Activated T-cell treated with anti-CD3 and anti-CD28 coated beads, Interleukin-2, amount 50 U/mL, for 24 hours (primary cell): ENCODE measurements at regions not wholly inside any gene's neighbourhood (a gene's known extent, or its start where the extent isn't known, plus 50 kb on each side); places are given as distances from the start of the nearest gene placed in this dataset.

ENCODE experiments used
- DNase-seq: peaks from one replicate; pipeline ENCODE4 v3.0.0-alpha.2; 2020
- H3K27ac Mint-ChIP-seq: 2 replicates; pipeline ENCODE4 v1.8.0; 2020; ENCODE audit warnings: mild to moderate bottlenecking, mixed read lengths
- H3K27me3 Mint-ChIP-seq: 2 replicates; pipeline ENCODE4 v1.8.0; 2020; ENCODE audit warnings: mixed read lengths
- H3K36me3 Mint-ChIP-seq: 2 replicates; pipeline ENCODE4 v1.8.0; 2020; ENCODE audit warnings: low read depth, mixed read lengths
- H3K4me1 Mint-ChIP-seq: 2 replicates; pipeline ENCODE4 v1.8.0; 2020; ENCODE audit warnings: low read depth, mixed read lengths
- H3K4me3 Mint-ChIP-seq: 2 replicates; pipeline ENCODE4 v1.8.0; 2020; ENCODE audit warnings: mild to moderate bottlenecking, moderate library complexity, mixed read lengths
- H3K9me3 Mint-ChIP-seq: 2 replicates; pipeline ENCODE4 v1.8.0; 2020; ENCODE audit warnings: mixed read lengths

DNA sequence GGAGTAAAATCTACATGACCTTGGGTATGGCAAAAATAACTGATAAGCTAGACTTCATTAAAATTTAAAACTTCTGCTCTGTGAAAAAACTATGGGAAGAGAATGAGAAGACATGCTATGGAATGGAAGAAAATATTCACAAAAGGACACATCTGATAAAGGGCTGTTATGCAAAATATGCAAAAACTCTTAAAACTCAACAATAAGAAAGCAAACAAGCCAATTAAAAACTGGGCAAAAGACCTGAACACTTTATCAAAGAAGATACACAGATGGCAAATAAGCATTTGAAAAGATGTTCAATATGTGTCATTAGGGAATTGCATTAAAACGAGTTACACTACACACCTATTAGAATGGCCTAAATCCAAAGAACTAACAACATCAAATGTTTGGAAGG, 439.5 kb downstream of the EFNA5 start:
- Mint-ChIP-seq H3K27me3 (no peaks in the 10 kb centered on the region), H3K4me3 (no peak overlapping the region), H3K4me1 (no peaks in the 10 kb centered on the region), H3K27ac (no peak overlapping the region), H3K36me3 (no peaks in the 10 kb centered on the region), H3K9me3 (no peaks in the 10 kb centered on the region)
- DNase-seq: no peak

DNA sequence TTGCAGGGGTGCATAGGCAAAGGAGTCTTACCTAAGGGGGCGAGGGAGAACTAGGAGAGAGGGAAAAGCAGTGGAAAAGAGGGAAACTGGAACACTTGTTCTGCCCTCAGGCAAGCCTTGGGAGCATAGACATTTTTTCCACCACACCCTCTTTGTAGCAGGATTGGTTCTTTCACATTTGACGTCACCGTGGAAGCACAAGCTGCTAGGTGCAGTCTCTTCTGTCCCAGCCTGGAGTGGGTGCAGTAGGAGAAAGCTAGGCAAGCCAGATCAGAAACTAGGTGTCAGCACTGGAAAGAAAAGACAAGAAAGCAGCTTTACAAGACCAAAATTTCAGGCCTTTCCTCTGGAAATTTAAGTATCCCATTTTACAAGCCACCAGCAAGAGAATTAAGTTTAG, 440.4 kb downstream of the EFNA5 start:
- Mint-ChIP-seq H3K9me3 (no peaks in the 10 kb centered on the region), H3K4me3 (no peak overlapping the region), H3K27me3 (no peaks in the 10 kb centered on the region), H3K36me3 (no peaks in the 10 kb centered on the region), H3K4me1 (no peaks in the 10 kb centered on the region), H3K27ac (no peak overlapping the region)
- DNase-seq: no peak

DNA sequence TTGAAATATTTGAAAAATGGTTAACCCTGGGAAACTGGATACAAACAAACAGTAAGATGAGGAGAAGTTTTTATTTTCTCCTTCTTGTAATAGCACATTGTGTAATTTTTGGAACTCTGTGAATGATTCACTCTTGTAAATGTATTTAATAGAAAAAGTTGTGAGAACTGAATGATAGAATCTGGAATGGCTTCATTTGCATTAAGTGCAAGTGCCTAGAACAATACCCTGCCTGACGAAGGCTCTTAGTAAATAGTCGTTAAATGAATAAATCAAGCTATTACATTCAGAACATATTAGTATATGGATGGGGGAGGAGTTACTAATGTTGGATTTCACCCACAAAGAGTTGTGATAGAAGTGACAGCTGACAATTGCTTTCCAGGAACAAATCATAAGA, 442.5 kb downstream of the EFNA5 start:
- H3K27ac Mint-ChIP-seq: no peak overlapping the region
- peaks cover 3% of the 10 kb centered on the region for H3K9me3 Mint-ChIP-seq
- no peaks in the 10 kb centered on the region for H3K4me1 Mint-ChIP-seq
- no peak overlapping the region for H3K4me3 Mint-ChIP-seq
- H3K36me3 Mint-ChIP-seq: no peaks in the 10 kb centered on the region
- no peak for DNase-seq
- H3K27me3 Mint-ChIP-seq: no peaks in the 10 kb centered on the region

DNA sequence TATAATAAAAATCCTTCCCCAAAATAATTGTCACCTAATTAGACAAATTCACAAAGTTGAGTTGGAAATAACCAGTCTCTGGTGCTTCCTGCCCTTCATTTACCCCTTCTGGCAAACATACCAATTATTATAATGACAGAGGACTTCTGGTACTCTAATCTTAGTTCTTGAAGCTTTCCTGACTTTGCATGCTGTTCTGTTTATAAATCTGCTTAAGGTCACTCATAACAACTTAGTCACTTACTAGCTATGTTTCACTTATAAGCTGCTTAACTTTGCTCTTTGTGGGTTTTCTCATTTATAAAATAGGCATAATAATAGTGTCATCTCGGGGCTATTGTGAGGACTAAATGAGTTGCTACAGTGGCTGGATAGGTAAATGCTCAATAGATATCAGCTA, 446.5 kb downstream of the EFNA5 start:
- Mint-ChIP-seq H3K27ac (no peak overlapping the region), H3K4me1 (no peaks in the 10 kb centered on the region), H3K27me3 (no peaks in the 10 kb centered on the region), H3K4me3 (no peak overlapping the region), H3K9me3 (peaks cover 3% of the 10 kb centered on the region), H3K36me3 (no peaks in the 10 kb centered on the region)
- no peak for DNase-seq

DNA sequence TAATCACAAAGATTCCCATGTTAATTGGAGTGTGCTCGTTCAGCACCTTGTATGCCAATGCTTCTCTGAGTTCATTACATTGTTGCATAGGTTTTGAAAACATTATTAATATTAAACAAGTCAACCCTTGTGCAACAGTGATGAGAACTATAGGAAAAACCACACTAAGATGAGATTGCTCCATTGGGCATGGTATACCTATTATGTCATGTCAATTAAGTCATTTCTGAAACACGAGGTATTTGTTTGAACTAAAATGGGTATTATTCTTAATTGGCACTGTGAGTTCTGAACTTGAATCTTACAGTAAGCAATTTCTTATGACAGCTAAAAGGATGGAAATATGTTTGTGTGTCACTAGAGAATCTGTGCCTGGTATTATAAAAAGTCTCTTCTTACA, 447.7 kb downstream of the EFNA5 start:
- Mint-ChIP-seq H3K4me3 (no peak overlapping the region), H3K27me3 (no peaks in the 10 kb centered on the region), H3K9me3 (peaks cover 3% of the 10 kb centered on the region), H3K36me3 (no peaks in the 10 kb centered on the region), H3K27ac (no peak overlapping the region), H3K4me1 (no peaks in the 10 kb centered on the region)
- DNase-seq: no peak

DNA sequence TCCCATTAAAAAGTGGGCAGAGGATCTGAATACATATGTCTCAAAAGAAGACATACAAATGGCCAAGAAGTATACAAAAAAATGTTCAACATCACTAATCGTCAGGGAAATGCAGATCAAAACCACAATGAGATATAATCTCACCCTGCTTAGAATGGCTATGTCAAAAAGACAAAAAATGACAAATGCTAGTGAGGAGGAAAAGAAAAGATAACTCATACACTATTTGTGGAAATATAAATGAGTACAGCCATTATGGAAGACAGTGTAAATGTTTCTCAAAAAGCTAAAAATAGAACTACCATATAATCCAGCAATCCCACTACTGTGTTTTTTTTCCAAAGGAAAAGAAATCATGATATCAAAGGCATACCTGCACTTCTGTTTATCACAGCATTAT, 450.7 kb downstream of the EFNA5 start:
- Mint-ChIP-seq H3K4me3 (no peak overlapping the region), H3K27me3 (no peaks in the 10 kb centered on the region), H3K27ac (no peak overlapping the region), H3K4me1 (no peaks in the 10 kb centered on the region), H3K36me3 (no peaks in the 10 kb centered on the region), H3K9me3 (peaks cover 3% of the 10 kb centered on the region)
- no peak for DNase-seq

DNA sequence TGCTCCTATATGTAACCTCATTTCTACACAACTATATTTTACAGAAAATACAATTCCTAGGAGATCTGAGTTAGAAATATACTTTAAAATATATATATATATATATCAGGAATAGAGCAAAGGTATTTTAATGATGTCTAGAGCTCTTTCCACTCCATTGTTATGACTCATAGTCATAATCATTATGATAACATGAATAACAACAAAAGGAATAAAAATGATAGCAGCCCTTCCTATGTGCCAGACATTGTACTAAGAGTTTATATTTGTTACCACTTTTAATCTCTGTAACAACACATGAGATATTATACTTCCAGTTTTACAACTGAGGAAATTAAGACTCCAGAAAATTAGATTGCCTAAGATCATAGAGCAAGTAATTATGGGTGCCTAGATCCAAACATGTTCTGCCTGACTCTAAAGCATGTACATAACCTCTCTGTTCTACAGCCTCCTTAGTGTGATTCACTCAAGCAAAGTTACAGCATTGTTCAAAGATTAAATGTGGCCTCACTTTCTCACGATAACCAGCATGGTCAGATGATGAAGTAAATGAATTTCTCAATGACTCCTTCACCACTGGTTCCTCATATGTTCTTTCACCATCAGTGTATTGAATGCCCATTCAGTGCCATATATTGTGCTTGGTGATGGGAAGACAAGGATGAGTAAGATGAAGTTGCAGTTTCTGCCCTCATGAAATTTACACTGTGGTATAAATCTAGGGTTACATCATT, 452.1 kb downstream of the EFNA5 start:
- Mint-ChIP-seq H3K4me3 (no peak overlapping the region), H3K27me3 (no peaks in the 10 kb centered on the region), H3K27ac (no peak overlapping the region), H3K9me3 (no peaks in the 10 kb centered on the region), H3K4me1 (no peaks in the 10 kb centered on the region), H3K36me3 (no peaks in the 10 kb centered on the region)
- DNase-seq: no peak

DNA sequence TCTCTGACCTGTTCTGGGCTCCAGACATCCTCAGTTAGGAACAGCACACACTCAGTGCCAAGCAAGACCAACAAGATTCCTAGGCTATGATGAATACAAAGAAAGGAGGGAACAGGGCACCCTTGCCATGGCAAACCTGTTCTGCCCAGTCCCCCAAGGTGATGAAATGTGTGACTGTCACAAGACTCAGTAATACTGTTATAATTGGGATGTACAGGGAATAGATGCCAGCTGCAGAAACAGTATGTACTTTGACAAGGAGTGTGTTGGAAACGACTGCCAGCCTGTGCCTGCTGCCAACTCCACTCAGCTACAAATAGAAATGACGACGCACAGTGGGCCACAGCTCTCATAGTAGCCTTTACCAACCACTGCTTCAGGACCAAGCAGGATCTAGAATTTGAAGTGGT, 453.0 kb downstream of the EFNA5 start:
- Mint-ChIP-seq H3K27me3 (no peaks in the 10 kb centered on the region), H3K36me3 (no peaks in the 10 kb centered on the region), H3K4me3 (no peak overlapping the region), H3K27ac (no peak overlapping the region), H3K9me3 (no peaks in the 10 kb centered on the region), H3K4me1 (no peaks in the 10 kb centered on the region)
- no peak for DNase-seq

DNA sequence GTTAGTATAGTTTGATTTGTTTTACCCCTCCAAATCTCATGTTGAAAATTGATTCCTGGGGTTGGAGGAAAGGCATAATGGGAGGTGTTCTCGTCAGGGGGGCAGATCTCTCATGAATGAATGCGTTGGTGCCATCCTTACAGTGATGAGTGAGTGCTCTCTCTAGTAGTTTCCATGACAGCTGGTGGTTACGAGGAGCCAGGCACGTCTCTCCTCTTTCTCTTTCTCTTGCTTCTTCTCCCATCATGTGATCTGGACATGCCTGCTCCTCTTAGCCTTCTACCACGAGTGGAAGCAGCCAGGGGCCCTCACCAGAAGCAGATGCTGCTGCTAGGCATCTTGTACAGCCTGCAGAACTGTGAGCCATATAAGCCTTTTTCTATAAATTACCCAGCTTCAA, 454.1 kb downstream of the EFNA5 start:
- no peaks in the 10 kb centered on the region for H3K4me1 Mint-ChIP-seq
- no peak overlapping the region for H3K27ac Mint-ChIP-seq
- no peaks in the 10 kb centered on the region for H3K27me3 Mint-ChIP-seq
- H3K4me3 Mint-ChIP-seq: no peak overlapping the region
- no peaks in the 10 kb centered on the region for H3K36me3 Mint-ChIP-seq
- no peak for DNase-seq
- H3K9me3 Mint-ChIP-seq: no peaks in the 10 kb centered on the region

DNA sequence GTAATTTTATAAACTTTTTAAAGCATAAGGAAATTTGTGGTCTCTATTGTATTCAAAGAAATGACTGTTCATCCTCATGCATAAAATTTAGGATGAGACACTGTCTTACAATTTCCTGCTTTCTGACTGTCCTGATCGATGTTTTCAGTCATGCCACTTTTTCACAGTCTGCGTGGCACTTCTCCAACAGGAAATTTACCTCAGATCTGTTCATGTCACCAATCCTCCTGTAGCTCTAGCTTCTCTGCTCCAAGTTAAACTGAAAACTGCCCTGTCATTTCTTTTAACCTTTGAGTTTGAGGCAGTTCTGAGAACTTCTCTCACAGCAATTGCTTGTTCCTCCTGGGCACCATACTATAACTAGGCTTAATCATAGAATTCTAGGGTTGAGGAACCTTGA, 455.1 kb downstream of the EFNA5 start:
- DNase-seq: no peak

DNA sequence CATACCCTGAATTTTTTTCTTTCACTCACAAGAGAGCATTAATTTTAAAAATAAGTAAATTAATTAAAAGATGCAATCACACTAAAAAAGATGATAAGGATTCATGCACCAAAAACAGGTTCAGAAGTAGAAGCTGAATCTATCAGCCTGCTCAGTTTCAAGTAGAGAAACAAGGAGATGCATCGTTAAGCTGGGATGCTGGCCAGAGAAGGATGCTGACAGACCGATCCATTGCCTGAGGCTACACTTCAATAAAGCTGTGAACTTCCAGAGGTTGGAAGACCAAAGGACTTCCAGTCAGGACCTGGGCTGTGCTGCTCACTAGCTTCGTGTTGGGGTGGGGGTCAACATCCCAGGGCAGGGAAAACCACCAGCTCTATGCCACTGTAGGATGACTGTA, 457.7 kb downstream of the EFNA5 start:
- Mint-ChIP-seq H3K36me3 (no peaks in the 10 kb centered on the region), H3K27ac (no peak overlapping the region), H3K4me3 (no peak overlapping the region), H3K9me3 (no peaks in the 10 kb centered on the region), H3K4me1 (no peaks in the 10 kb centered on the region), H3K27me3 (no peaks in the 10 kb centered on the region)
- DNase-seq: no peak

More for the DNA sequence above, 455.1 kb downstream of the EFNA5 start:
- no peaks in the 10 kb centered on the region for H3K4me1 Mint-ChIP-seq
- H3K27me3 Mint-ChIP-seq: no peaks in the 10 kb centered on the region
- no peaks in the 10 kb centered on the region for H3K9me3 Mint-ChIP-seq
- no peak overlapping the region for H3K4me3 Mint-ChIP-seq
- H3K27ac Mint-ChIP-seq: no peak overlapping the region
- no peaks in the 10 kb centered on the region for H3K36me3 Mint-ChIP-seq

DNA sequence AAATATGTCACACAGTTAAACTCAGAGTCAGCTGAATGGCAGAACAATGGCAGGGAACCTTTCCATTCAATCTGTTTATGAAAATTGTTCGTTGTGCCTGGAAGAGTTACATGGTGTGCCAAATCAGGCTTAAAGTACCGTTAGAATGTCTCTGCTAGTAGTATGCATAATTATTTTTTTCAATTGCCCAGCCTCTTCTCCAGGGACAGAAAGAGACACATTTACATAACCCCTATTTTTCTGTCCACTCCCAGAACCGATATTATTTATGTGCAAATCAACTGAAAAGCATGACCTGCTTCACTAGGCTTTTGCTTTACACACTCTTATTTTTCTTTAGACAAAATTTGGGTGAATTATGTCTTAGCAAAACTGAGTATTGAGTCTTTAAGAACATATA, 459.1 kb downstream of the EFNA5 start:
- Mint-ChIP-seq H3K4me3 (no peak overlapping the region), H3K27ac (no peak overlapping the region), H3K4me1 (no peaks in the 10 kb centered on the region), H3K9me3 (no peaks in the 10 kb centered on the region), H3K27me3 (no peaks in the 10 kb centered on the region), H3K36me3 (no peaks in the 10 kb centered on the region)
- DNase-seq: no peak

DNA sequence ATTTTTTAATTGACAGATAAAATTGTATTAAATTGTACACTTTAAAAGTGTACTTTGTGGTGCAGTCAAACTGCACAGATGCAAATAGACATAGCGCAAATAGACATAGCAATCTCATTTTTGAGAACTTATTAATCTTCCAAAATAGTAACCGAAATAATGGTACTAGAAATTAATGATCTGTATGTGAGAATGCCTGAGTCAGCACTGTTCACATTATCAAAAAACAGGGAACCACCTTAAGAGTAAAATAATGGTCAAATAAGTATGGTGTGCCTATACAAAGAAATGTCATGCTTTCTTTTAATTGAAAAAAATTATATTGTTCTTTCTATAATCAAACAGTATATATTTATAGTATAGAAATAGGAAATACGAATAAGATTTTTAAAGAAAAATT, 461.9 kb downstream of the EFNA5 start:
- Mint-ChIP-seq H3K4me3 (no peak overlapping the region), H3K27me3 (no peaks in the 10 kb centered on the region), H3K27ac (no peak overlapping the region)

DNA sequence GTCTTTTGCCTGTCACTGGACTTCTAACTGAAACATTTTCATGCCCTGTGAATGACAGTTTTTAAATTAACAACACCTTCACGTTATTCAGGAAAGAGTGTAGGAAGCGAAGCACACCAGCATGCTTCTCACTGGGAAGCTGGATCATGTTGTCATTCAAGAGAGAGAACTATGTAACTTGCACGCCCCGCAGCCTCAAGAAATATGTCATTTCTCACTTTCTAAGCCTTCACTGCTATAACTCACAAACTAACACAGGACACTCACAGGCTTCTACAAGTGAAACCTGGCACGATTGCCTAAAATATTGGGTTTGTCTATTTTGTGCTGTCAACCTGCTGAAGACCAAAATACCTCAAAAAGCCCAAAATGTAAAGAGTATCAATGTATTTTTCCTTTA, 466.3 kb downstream of the EFNA5 start:
- Mint-ChIP-seq H3K9me3 (no peaks in the 10 kb centered on the region), H3K27me3 (no peaks in the 10 kb centered on the region), H3K4me3 (no peak overlapping the region), H3K36me3 (no peaks in the 10 kb centered on the region), H3K4me1 (no peaks in the 10 kb centered on the region), H3K27ac (no peak overlapping the region)
- no peak for DNase-seq

More for the DNA sequence above, 461.9 kb downstream of the EFNA5 start:
- Mint-ChIP-seq H3K36me3 (no peaks in the 10 kb centered on the region), H3K4me1 (no peaks in the 10 kb centered on the region), H3K9me3 (no peaks in the 10 kb centered on the region)
- DNase-seq: no peak

DNA sequence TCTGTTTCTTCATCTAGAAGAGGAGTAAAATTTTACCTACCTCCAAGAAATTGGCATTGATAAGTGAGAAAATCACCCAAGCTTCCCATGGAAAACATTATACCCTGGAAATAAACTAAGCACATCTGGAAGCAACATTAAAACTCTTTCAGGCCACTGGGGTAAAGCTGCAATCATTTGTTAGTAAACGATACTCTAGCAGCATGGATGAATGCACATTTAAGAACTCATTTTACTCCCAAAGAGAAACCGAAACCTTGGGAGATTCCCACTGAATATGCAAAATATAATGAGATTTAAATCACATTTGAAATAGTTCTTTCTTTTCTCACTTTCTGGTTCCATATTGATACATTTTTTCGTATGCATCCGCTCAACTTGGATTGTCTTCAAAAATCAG, 467.5 kb downstream of the EFNA5 start:
- H3K27ac Mint-ChIP-seq: no peak overlapping the region
- DNase-seq: no peak
- no peaks in the 10 kb centered on the region for H3K27me3 Mint-ChIP-seq
- H3K36me3 Mint-ChIP-seq: no peaks in the 10 kb centered on the region
- H3K9me3 Mint-ChIP-seq: no peaks in the 10 kb centered on the region
- no peaks in the 10 kb centered on the region for H3K4me1 Mint-ChIP-seq
- H3K4me3 Mint-ChIP-seq: no peak overlapping the region

DNA sequence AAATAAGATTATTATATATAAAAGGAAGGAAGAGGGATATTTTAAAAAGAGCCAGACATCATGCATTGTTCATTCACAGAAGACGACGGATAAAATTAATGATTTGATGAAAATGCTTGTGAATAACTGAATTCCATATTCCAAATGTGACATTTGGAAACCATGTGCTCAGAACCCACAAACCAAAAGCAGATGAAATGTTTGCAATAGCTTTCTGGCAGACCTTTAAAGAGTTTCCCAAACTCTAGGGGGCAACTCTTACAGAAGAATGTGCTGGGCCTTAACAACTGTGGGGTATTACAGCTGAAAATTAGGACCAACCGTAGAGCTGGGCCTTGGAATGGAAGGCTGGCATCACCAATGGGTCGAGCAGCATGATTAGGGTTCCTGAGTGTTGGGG, 471.0 kb downstream of the EFNA5 start:
- H3K27ac Mint-ChIP-seq: no peak overlapping the region
- no peaks in the 10 kb centered on the region for H3K27me3 Mint-ChIP-seq
- DNase-seq: no peak
- H3K36me3 Mint-ChIP-seq: no peaks in the 10 kb centered on the region
- H3K9me3 Mint-ChIP-seq: no peaks in the 10 kb centered on the region
- no peak overlapping the region for H3K4me3 Mint-ChIP-seq
- no peaks in the 10 kb centered on the region for H3K4me1 Mint-ChIP-seq
